ENCODE measurements at regions not wholly inside any gene's neighbourhood (a gene's known extent, or its start where the extent isn't known, plus 50 kb on each side); places are given as distances from the start of the nearest gene placed in this dataset.

- Mint-ChIP-seq H3K27ac (no peak overlapping the region), H3K4me3 (no peak overlapping the region), H3K9me3 (peaks cover 14% of the 10 kb centered on the region), H3K27me3 (no peaks in the 10 kb centered on the region), H3K4me1 (ENCODE audit: low read depth) (no peaks in the 10 kb centered on the region), H3K36me3 (ENCODE audit: low read depth) (no peaks in the 10 kb centered on the region)
- CTCF ChIA-PET: no interaction called here
- ATAC-seq (no peak), DNase-seq (no peak)
- intact Hi-C loops (cut with micrococcal nuclease): no loop called here
- TF ChIP-seq CTCF (IDR thresholded peaks at IDR 0.05): no peak
- POLR2A ChIA-PET: no interaction called here
Measured at GRCh38 chr4:30362436-30362835, 357.7 kb upstream of the PCDH7 start.

GRCh38 chr4:30370105-30370504 lies 350.1 kb upstream of the PCDH7 start:
- no peak overlapping the region for H3K4me3 Mint-ChIP-seq
- ATAC-seq (no peak), DNase-seq (no peak)
- H3K9me3 Mint-ChIP-seq: peaks cover 3% of the 10 kb centered on the region
- ChIA-PET POLR2A (no interaction called here), CTCF (no interaction called here)
- H3K27ac Mint-ChIP-seq: no peak overlapping the region
- H3K36me3 Mint-ChIP-seq (ENCODE audit: low read depth): no peaks in the 10 kb centered on the region
- H3K4me1 Mint-ChIP-seq (ENCODE audit: low read depth): no peaks in the 10 kb centered on the region
- TF ChIP-seq CTCF (IDR thresholded peaks at IDR 0.05): no peak
- H3K27me3 Mint-ChIP-seq: no peaks in the 10 kb centered on the region
- intact Hi-C loops (cut with micrococcal nuclease): no loop called here

- DNase-seq (peak; percentile 38), ATAC-seq (peak; percentile 74)
- Mint-ChIP-seq H3K9me3 (peaks cover 8% of the 10 kb centered on the region), H3K27me3 (no peaks in the 10 kb centered on the region), H3K36me3 (ENCODE audit: low read depth) (no peaks in the 10 kb centered on the region), H3K4me1 (ENCODE audit: low read depth) (no peaks in the 10 kb centered on the region), H3K27ac (no peak overlapping the region), H3K4me3 (no peak overlapping the region)
- ChIA-PET POLR2A (no interaction called here), CTCF (interaction anchor here (0.7 kb wide), 1 partner anchor 198 kb away, joined by 3 read pairs; no protein-coding TSS in a partner anchor)
- intact Hi-C loops (cut with micrococcal nuclease): no loop called here
- peak; percentile 63 for TF ChIP-seq CTCF (IDR thresholded peaks at IDR 0.05)
Measured at GRCh38 chr4:30380404-30380998, 339.7 kb upstream of the PCDH7 start.

- ChIA-PET CTCF (no interaction called here), POLR2A (no interaction called here)
- H3K27me3 Mint-ChIP-seq: no peaks in the 10 kb centered on the region
- DNase-seq (no peak), ATAC-seq (no peak)
- peaks cover 7% of the 10 kb centered on the region for H3K9me3 Mint-ChIP-seq
- H3K36me3 Mint-ChIP-seq (ENCODE audit: low read depth): no peaks in the 10 kb centered on the region
- no peaks in the 10 kb centered on the region for H3K4me1 Mint-ChIP-seq (ENCODE audit: low read depth)
- intact Hi-C loops (cut with micrococcal nuclease): no loop called here
- no peak overlapping the region for H3K27ac Mint-ChIP-seq
- TF ChIP-seq CTCF (IDR thresholded peaks at IDR 0.05): no peak
- H3K4me3 Mint-ChIP-seq: no peak overlapping the region
Measured at GRCh38 chr4:30385650-30386049, 334.5 kb upstream of the PCDH7 start.

- Mint-ChIP-seq H3K9me3 (peaks cover 8% of the 10 kb centered on the region), H3K27ac (no peak overlapping the region), H3K4me3 (no peak overlapping the region), H3K27me3 (no peaks in the 10 kb centered on the region), H3K4me1 (ENCODE audit: low read depth) (no peaks in the 10 kb centered on the region), H3K36me3 (ENCODE audit: low read depth) (no peaks in the 10 kb centered on the region)
- CTCF ChIA-PET: no interaction called here
- intact Hi-C loops (cut with micrococcal nuclease): no loop called here
- POLR2A ChIA-PET: no interaction called here
- no peak for TF ChIP-seq CTCF (IDR thresholded peaks at IDR 0.05)
- DNase-seq: no peak
- no peak for ATAC-seq
Measured at GRCh38 chr4:30386266-30386895, 333.8 kb upstream of the PCDH7 start.

Data from activated CD8-positive, alpha-beta T cell treated with anti-CD3 and anti-CD28 coated beads for 36 hours (primary cell).